Neural progenitor cell (in vitro differentiated cells): ENCODE measurements at regions not wholly inside any gene's neighbourhood (a gene's known extent, or its start where the extent isn't known, plus 50 kb on each side); places are given as distances from the start of the nearest gene placed in this dataset.

Source experiments
- DNase-seq: peaks from one replicate; pipeline ENCODE4 v3.0.0-alpha.2; 2016; ENCODE audit warnings: low spot score
- H2AFZ ChIP-seq: fragments of 200-600 bp; sonication (generic); replicated peaks from 2 replicates; pipeline ENCODE4 v1.6.1; 2016; ENCODE audit warnings: antibody characterized with exemption
- H3F3A ChIP-seq: fragments of 200-600 bp; sonication (generic); 2 replicates; pipeline ENCODE4 v1.6.1; 2016; ENCODE audit warnings: antibody characterized with exemption, low read depth
- H3K27ac ChIP-seq: fragments of 200-600 bp; sonication (generic); 2 replicates; pipeline ENCODE4 v1.5.1; 2016; ENCODE audit warnings: mild to moderate bottlenecking
- H3K27me3 ChIP-seq: fragments of 200-600 bp; sonication (generic); 2 replicates; pipeline ENCODE4 v1.6.1; 2016; ENCODE audit warnings: mild to moderate bottlenecking, moderate library complexity
- H3K36me3 ChIP-seq: fragments of 200-600 bp; sonication (generic); 2 replicates; pipeline ENCODE4 v1.5.1; 2016
- H3K4me1 ChIP-seq: fragments of 200-600 bp; sonication (generic); 2 replicates; pipeline ENCODE4 v1.6.1; 2016; ENCODE audit warnings: mixed run types
- H3K4me2 ChIP-seq: fragments of 200-600 bp; sonication (generic); 2 replicates; pipeline ENCODE4 v1.6.1; 2016
- H3K4me3 ChIP-seq: fragments of 200-600 bp; sonication (generic); 2 replicates; pipeline ENCODE4 v1.5.1; 2016
- H3K79me2 ChIP-seq: fragments of 200-600 bp; sonication (generic); 2 replicates; pipeline ENCODE4 v1.6.1; 2016; ENCODE audit warnings: low read depth
- H3K9ac ChIP-seq: fragments of 200-600 bp; sonication (generic); 2 replicates; pipeline ENCODE4 v1.6.1; 2016
- H3K9me3 ChIP-seq: fragments of 200-600 bp; sonication (generic); 2 replicates; pipeline ENCODE4 v1.5.1; 2016; ENCODE audit warnings: low read depth
- H4K20me1 ChIP-seq: fragments of 200-600 bp; sonication (generic); 2 replicates; pipeline ENCODE4 v1.6.1; 2016; ENCODE audit warnings: low read depth
- H3K27ac Mint-ChIP-seq: 3 replicates; pipeline ENCODE4 v1.8.0; 2021; ENCODE audit warnings: mixed read lengths
- H3K27me3 Mint-ChIP-seq: 2 replicates; pipeline ENCODE4 v1.8.0; 2022; ENCODE audit warnings: low read depth, mild to moderate bottlenecking, inconsistent platforms, moderate library complexity, mixed read lengths; ENCODE audit not compliant: insufficient read depth
- H3K36me3 Mint-ChIP-seq: 3 replicates; pipeline ENCODE4 v1.8.0; 2021; ENCODE audit warnings: mixed read lengths
- H3K4me1 Mint-ChIP-seq: 3 replicates; pipeline ENCODE4 v1.8.0; 2021; ENCODE audit warnings: mixed read lengths
- H3K4me3 Mint-ChIP-seq: 3 replicates; pipeline ENCODE4 v1.8.0; 2021; ENCODE audit warnings: mild to moderate bottlenecking, moderate library complexity, mixed read lengths
- H3K9me3 Mint-ChIP-seq: 3 replicates; pipeline ENCODE4 v1.8.0; 2020; ENCODE audit warnings: mixed read lengths
- CTCF ChIP-seq: fragments of 200-600 bp; sonication (generic); IDR thresholded peaks from 2 replicates; pipeline ENCODE4 v1.5.1; 2017; ENCODE audit warnings: antibody characterized with exemption, mild to moderate bottlenecking
- EZH2 ChIP-seq: fragments of 200-600 bp; sonication (generic); IDR thresholded peaks from 2 replicates; pipeline ENCODE4 v1.6.1; 2017; ENCODE audit warnings: antibody characterized with exemption, mild to moderate bottlenecking, moderate library complexity
- EZH2phosphoT487 ChIP-seq: fragments of 200-600 bp; sonication (generic); IDR thresholded peaks from 2 replicates; pipeline ENCODE4 v1.6.1; 2017; ENCODE audit warnings: antibody characterized with exemption

GRCh38 chr2:150011161-150011730 lies 423.7 kb upstream of the MMADHC start:
- Histone ChIP-seq H2AFZ (no peak overlapping the region), H3K9me3 (no peaks in the 10 kb centered on the region), H3K27me3 (no peaks in the 10 kb centered on the region), H3K4me2 (no peak overlapping the region), H3K36me3 (no peaks in the 10 kb centered on the region), H3K79me2 (no peaks in the 10 kb centered on the region), H3K4me3 (no peak overlapping the region), H3F3A (no peaks in the 10 kb centered on the region), H4K20me1 (no peaks in the 10 kb centered on the region), H3K4me1 (peaks cover 9% of the 10 kb centered on the region), H3K27ac (no peak overlapping the region), H3K9ac (no peak overlapping the region)
- no peak overlapping the region for H3K4me3 Mint-ChIP-seq
- no peaks in the 10 kb centered on the region for H3K4me1 Mint-ChIP-seq
- no peak for DNase-seq
- H3K9me3 Mint-ChIP-seq = no peaks in the 10 kb centered on the region
- H3K36me3 Mint-ChIP-seq = no peaks in the 10 kb centered on the region
- H3K27ac Mint-ChIP-seq = no peak overlapping the region
- H3K27me3 Mint-ChIP-seq = no peaks in the 10 kb centered on the region
- TF ChIP-seq CTCF (no peak), EZH2phosphoT487 (no peak), EZH2 (no peak)

- Histone ChIP-seq H3K36me3 (no peaks in the 10 kb centered on the region), H3K27me3 (no peaks in the 10 kb centered on the region), H3K4me3 (no peak overlapping the region), H3K9ac (no peak overlapping the region), H3K27ac (no peak overlapping the region), H3K4me2 (no peak overlapping the region), H3F3A (no peaks in the 10 kb centered on the region), H3K79me2 (no peaks in the 10 kb centered on the region), H3K9me3 (no peaks in the 10 kb centered on the region), H4K20me1 (no peaks in the 10 kb centered on the region), H2AFZ (no peak overlapping the region), H3K4me1 (peaks cover 9% of the 10 kb centered on the region)
- no peaks in the 10 kb centered on the region for H3K9me3 Mint-ChIP-seq
- no peak for TF ChIP-seq EZH2
- no peak for TF ChIP-seq EZH2phosphoT487
- TF ChIP-seq CTCF = no peak
- no peaks in the 10 kb centered on the region for H3K4me1 Mint-ChIP-seq
- no peak overlapping the region for H3K4me3 Mint-ChIP-seq
- peak overlapping the region; percentile 63 for H3K27ac Mint-ChIP-seq
- no peaks in the 10 kb centered on the region for H3K36me3 Mint-ChIP-seq
- no peaks in the 10 kb centered on the region for H3K27me3 Mint-ChIP-seq
- no peak for DNase-seq
These were observed 421.3 kb upstream of the MMADHC start for GRCh38 chr2:150008901-150009300.

GRCh38 chr2:150007815-150008430 lies 420.3 kb upstream of the MMADHC start:
- DNase-seq = no peak
- peaks cover 2% of the 10 kb centered on the region for H3K4me1 Mint-ChIP-seq
- no peak overlapping the region for H3K9ac ChIP-seq
- H3K9me3 ChIP-seq = no peaks in the 10 kb centered on the region
- H3K4me2 ChIP-seq = no peak overlapping the region
- H3K4me3 Mint-ChIP-seq = no peak overlapping the region
- no peaks in the 10 kb centered on the region for H3K9me3 Mint-ChIP-seq
- H3K27ac ChIP-seq = no peak overlapping the region
- no peaks in the 10 kb centered on the region for H4K20me1 ChIP-seq
- H3K79me2 ChIP-seq = no peaks in the 10 kb centered on the region
- TF ChIP-seq CTCF = no peak
- TF ChIP-seq EZH2phosphoT487 = no peak
- TF ChIP-seq EZH2 = no peak
- no peak overlapping the region for H2AFZ ChIP-seq
- no peak overlapping the region for H3K27ac Mint-ChIP-seq
- no peaks in the 10 kb centered on the region for H3K27me3 Mint-ChIP-seq
- no peaks in the 10 kb centered on the region for H3K27me3 ChIP-seq
- no peak overlapping the region for H3K4me3 ChIP-seq
- H3F3A ChIP-seq = no peaks in the 10 kb centered on the region
- no peaks in the 10 kb centered on the region for H3K36me3 ChIP-seq
- peaks cover 7% of the 10 kb centered on the region for H3K4me1 ChIP-seq
- no peaks in the 10 kb centered on the region for H3K36me3 Mint-ChIP-seq
